ENCODE measurements at regions not wholly inside any gene's neighbourhood (a gene's known extent, or its start where the extent isn't known, plus 50 kb on each side); places are given as distances from the start of the nearest gene placed in this dataset.

DNA sequence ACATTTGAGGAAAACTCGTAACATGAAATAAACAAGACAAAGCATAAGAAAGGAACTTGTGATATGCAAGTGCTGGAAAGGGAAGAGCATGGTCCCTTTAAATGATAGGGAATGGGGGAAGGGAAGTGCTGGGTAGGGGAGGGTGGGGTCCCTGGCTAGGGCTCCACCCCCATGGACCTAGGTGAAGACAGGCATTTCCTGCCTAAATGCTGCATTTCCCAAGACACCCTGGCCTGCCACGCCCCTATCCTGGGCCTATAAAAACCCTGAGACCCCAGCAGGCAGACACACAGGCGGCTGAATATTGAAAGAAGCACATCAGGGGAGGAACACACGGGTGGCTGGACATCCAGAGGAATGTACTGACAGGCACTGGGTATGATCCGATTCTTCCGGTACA, 499.9 kb downstream of the ZEB2 start:
- TF ChIP-seq, protein P1, sequence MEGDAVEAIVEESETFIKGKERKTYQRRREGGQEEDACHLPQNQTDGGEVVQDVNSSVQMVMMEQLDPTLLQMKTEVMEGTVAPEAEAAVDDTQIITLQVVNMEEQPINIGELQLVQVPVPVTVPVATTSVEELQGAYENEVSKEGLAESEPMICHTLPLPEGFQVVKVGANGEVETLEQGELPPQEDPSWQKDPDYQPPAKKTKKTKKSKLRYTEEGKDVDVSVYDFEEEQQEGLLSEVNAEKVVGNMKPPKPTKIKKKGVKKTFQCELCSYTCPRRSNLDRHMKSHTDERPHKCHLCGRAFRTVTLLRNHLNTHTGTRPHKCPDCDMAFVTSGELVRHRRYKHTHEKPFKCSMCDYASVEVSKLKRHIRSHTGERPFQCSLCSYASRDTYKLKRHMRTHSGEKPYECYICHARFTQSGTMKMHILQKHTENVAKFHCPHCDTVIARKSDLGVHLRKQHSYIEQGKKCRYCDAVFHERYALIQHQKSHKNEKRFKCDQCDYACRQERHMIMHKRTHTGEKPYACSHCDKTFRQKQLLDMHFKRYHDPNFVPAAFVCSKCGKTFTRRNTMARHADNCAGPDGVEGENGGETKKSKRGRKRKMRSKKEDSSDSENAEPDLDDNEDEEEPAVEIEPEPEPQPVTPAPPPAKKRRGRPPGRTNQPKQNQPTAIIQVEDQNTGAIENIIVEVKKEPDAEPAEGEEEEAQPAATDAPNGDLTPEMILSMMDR (IDR thresholded peaks at IDR 0.05) = no peak
- TF ChIP-seq POLR2A (IDR thresholded peaks at IDR 0.05) = no peak
